ENCODE measurements at regions not wholly inside any gene's neighbourhood (a gene's known extent, or its start where the extent isn't known, plus 50 kb on each side); places are given as distances from the start of the nearest gene placed in this dataset.
"Not testable (repeated sequence)": the region's sequence is repeated elsewhere in the genome, so short reads cannot be mapped to it uniquely, and the experiment has no call there.

DNA sequence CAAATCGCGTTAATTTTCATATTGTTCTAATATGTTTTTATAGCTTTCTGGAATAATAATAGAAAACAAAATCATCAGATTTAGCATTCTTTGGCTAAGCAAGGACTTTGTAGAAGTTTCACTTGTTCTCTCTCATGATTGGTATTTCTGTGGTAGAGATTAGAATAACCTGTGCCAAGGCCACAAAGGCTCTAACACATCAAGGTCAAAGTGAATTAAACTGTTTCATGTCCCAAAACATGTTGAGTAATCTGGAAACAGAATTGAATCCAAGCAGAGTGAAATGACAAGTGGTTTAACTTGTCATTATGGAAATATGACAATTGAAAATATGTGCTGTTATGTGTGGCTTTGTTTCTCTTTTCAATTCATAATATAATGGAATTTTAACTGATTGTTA is 617.4 kb downstream of the CCDC85A start:
- no peak for DNase-seq (ENCODE audit: low read depth in 2 of 3, low spot score in 1 of 3)

DNA sequence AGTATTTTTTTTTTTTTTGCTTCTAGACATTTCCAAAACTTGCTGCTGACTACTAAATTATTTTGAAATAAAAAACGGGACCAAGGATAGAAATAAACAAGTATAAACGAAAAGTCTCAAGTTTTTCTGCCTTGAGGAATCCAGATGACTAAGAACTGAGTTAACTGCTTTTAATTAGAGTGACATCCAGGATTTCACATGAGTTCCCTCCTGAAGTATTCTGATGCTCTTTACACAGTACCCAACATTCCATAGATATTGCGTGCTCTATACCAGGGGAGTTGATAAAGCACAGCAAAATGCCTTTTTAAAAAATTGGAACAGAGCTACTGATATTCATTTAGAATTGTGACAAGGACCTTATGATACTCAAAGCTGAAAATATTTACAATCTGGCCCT is 618.0 kb downstream of the CCDC85A start:
- DNase-seq (ENCODE audit: low read depth in 2 of 3, low spot score in 1 of 3) = no peak

DNA sequence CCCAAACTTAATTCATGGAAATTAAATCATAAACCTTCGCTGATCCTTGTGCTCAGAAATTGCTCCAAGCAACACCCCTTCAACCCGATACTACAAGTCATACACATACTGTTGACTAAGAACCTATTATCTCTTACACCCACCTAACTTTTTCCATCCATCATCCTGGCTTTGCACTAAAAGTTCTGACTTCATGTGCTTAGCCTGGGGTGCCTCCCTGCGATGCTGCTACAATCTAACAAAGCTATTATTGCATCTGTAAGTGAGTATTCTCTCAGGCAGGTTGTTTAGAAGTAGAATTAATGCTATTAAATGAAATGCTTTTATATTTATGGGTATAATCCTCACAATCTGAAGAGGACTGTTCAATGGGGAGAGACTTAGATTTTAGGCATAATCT is 619.8 kb downstream of the CCDC85A start:
- no peak for DNase-seq (ENCODE audit: low read depth in 2 of 3, low spot score in 1 of 3)

DNA sequence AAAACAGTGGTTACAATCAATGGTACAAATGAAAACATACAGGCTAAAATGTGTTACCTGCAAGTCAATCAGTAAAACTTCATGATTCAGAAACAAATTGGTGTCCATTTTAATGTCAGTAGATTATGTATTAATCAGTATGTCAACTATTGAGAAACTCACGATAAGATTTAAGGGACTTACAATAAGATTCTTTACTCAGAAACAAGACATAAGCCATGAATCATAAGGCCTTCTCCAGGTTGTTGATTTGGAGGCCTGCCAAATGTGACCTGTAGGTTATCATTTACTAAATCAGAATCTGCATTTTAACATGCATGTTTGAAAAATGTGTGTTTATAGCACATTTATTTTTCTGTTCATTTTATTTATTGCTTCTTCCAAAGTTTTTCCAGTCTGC is 623.1 kb downstream of the CCDC85A start:
- DNase-seq (ENCODE audit: low read depth in 2 of 3, low spot score in 1 of 3) = no peak

DNA sequence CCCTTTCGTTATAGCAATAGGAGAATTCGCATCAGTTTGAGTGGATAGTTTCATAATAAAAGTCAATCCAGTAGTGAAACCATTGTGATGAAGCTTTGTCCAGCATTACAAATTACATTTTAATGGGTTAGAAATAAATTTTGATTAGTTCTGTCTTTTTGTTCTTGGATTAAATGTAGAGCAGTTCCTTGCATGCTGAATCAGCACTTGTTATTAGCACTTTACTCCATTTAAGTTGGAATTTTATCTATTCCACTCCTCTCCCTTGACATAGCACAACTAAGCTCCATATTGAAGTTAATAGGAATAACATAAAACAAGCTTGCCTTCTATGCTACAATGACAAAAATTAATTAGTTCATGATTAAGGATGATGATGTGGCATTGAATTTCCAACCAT is 624.1 kb downstream of the CCDC85A start:
- no peak for DNase-seq (ENCODE audit: low read depth in 2 of 3, low spot score in 1 of 3)

DNA sequence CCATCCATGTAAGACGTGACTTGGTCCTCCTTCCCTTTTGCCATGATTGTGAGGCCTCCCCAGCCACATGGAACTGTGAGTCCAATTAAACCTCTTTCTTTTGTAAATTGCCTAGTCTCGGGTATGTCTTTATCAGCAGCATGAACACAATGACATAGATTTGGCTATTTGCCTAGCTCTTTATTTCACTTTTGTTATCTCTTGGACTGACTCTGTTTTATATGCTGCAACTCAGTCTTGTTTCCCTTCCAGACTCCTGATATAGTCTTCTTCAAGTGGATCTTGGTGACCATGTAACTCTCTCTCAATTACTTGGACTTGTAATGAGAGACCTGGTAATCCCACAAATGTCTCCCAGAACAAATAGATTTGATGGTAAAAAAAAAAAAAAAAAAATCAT is 627.6 kb downstream of the CCDC85A start:
- DNase-seq (ENCODE audit: low read depth in 2 of 3, low spot score in 1 of 3) = no peak

DNA sequence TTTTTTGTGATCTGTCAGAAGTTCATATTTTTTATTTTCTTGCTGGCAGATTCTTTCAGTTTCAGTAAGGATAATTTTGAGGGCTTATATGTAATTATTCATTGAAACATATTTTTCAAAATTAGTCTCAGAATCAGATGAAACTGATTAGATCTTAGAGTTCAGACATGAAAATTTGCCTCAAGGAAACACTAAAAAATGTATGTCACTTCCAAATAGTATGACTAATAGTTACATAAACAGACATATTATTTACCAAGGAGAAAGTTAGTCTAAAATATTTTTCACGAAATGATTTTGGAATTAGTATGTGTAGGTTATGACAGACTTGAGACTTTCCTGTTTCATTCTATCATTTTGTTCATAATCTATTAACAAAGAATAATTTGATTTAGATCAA is 628.6 kb downstream of the CCDC85A start:
- no peak for DNase-seq (ENCODE audit: low read depth in 2 of 3, low spot score in 1 of 3)

DNA sequence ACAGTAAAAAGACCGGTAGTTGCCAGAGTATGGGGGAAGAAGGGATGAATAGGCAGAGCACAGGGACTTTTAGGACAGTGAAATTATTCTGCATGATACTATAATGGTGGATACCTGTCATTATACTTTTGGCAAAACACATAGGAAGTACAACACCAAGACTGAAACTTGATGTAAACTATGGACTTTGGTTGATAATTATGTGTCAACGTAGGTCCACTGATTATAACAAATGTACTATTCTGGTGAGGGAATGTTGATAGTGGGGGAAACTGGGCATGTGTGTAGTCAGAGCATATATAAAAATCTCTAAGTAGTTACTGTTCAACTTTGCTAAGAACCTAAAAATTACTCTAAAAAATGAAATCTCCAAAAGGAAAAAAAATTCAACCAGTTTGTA is 629.7 kb downstream of the CCDC85A start:
- no peak for DNase-seq (ENCODE audit: low read depth in 2 of 3, low spot score in 1 of 3)

DNA sequence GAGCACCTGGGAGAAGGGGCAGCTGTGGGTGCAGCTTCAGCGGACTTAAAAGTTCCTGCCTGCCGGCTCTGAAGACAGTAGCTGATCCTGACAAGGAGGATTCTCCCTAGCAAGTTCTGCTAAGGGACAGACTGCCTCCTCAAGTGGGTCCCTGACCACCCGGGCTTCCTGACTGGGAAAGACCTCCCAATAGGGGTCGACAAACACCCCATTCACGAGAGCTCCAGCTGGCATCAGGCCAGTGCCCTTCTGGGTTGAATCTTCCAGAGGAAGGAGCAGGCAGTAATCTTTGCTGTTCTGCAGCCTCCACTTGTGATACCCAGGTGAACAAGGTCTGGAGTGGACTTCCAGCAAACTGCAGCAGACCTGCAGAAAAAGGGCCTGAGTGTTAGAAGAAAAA is 632.9 kb downstream of the CCDC85A start:
- DNase-seq (ENCODE audit: low read depth in 2 of 3, low spot score in 1 of 3) = no peak

DNA sequence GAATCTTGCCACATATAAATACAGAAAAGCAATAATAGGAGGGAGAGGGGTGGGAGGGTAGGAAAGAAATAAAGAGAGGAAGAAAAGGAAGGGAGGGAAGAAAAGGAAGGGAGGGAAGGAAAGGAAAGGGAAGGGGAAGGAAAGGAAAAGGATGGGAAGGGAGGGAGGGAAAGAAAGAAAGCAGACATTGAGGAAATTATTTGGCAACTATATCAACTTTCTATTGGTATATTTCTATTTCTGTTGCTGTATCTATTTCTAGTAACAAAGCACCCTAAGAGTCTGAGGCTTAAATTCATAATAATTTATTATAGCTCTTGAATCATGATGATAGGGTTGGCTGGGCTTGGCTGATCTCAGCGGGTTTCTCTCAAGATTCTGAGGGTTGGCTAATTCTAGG is 648.0 kb downstream of the CCDC85A start:
- DNase-seq (ENCODE audit: low read depth in 2 of 3, low spot score in 1 of 3) = no peak

DNA sequence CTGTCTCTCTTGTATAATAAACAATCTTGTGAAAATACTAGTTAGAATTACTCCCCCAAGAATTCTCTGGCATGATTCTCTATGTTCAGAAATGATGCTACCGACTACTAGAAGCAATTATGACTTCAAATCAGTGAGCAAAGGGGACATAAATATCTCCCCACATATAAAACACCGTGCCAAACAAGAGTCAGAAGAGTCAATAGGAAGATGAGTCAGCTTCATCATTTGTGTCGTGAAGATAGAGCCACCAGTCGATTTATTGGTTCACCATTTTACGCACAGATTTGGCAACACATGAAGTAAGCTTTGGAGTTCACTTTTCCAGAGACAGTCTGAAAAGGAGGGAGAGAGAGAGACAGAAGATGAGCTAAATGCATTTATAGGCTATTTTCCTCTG is 650.9 kb downstream of the CCDC85A start:
- no peak for DNase-seq (ENCODE audit: low read depth in 2 of 3, low spot score in 1 of 3)

DNA sequence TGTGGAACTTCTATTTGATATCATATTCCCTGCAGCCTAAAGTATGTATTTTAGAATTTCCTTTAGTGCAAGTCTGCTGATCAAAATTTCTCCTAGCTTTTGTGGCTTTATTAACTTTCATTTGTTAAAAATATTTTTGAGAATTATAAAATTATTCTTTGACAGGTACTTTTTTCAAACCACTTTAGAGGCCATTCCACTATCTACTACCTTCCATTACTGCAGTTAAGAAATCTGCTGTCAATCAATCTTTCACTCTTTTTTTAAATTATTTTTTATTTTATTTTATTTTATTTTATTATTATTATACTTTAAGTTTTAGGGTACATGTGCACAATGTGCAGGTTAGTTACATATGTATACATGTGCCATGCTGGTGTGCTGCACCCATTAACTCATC is 656.2 kb downstream of the CCDC85A start:
- DNase-seq (ENCODE audit: low read depth in 2 of 3, low spot score in 1 of 3) = not testable (repeated sequence)

DNA sequence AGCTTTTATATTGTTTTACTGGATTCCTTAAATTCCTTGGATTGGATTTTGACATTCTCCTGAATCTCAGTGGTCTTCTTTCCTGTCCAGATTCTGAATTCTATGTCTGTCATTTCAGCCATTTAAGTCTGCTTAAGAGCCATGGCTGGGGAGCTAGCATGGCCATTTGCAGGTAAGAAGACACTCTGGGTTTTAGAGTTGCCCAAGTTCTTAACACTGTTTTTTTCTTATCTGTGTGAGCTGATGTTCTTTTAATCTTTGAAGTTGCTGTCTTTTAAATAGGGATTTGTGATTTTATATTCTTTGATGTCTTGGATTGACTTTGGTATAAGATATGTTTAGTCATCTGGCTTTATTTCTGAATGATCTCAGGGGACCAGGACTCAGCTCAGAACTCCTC is 677.2 kb downstream of the CCDC85A start:
- DNase-seq (ENCODE audit: low read depth in 2 of 3, low spot score in 1 of 3) = no peak

DNA sequence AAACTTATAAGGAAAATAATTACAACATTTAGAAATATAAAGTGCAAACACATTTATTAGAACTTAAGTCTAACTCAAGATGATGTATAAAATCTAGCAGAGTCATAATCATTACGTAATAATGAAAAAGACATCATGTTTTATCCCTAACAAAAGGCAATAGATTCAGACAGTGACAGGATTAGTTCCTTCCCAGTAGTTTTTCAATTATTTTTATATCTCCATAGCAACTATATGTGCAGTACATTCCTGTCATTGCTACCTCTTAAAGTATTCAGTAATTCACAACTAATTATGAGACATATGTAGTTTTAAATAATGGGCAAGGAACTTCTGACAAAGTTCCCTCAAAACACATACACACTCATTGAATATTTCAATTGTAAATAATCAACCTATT is 687.9 kb downstream of the CCDC85A start:
- DNase-seq (ENCODE audit: low read depth in 2 of 3, low spot score in 1 of 3) = no peak

DNA sequence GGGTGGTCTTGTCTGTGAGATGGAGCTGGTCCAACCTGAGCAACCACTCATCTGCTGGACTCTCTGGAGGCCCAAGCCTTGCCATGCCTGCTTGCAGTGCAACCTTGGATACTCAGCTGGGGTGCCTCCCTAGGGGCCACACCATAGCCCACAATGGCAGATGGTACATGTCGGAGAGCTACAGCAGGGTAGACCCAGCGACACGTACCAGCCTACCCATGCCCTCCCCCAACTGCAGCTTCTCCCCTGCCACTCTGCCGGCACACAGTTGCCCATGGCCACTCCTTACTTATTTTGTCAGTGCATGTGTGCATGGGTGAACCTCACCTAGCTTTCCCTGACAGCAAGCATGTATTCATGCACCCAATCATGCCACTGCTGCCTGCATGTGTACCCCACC is 690.9 kb downstream of the CCDC85A start:
- DNase-seq (ENCODE audit: low read depth in 2 of 3, low spot score in 1 of 3) = no peak

DNA sequence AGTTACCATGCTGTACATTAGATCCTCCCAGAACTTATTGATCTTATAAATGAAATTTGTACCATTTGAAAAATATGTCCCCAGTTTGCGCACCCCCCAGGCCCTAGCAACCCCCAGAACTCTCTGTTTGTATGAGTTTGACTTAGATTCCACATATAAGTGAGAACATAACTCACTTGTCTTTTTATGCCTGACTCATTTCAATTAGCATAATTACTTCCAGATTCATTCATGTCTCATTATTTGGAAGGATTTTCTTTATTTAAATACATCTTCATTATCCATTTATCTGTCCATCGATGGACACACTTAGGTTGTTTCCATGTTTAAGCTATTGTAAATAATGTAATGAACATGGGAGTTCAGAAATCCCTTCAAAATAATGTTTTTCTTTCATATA is 705.9 kb downstream of the CCDC85A start:
- DNase-seq (ENCODE audit: low read depth in 2 of 3, low spot score in 1 of 3) = no peak

DNA sequence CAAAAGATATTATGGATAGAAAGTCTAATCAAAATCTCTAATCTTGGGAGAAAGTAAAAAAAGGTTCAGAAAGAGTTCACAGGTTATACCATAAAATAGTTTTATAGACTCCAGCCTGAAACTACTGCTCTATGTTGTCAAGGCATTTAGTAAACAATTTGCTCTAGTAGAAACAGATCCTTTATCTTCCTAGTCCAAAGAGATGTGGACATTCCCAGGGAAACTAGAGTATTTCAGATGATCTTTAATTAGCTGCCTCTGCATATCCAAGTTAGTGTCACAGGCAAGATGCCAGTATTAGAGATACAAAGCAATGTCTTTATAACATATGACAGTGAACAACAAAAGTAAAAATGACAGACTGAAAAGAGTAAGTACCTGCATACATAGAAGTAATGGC is 708.6 kb downstream of the CCDC85A start:
- DNase-seq (ENCODE audit: low read depth in 2 of 3, low spot score in 1 of 3) = no peak

DNA sequence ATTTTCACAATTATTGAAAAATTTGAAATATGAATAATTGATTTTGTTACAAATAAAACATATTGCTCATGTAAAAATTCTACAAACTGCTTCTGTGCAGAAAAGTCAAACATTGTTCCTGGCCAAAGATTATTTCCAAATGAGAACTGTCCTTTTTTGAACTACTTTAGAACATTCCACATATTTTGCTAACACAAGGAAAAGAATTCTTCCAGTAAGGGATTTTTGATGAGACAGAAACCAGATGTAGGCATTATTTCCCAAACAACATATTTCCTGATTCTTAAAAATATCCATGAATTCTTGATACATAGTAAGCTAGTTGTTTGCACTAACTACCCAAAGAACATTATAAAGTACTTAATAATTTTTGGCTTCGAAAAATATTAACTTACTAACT is 715.2 kb downstream of the CCDC85A start:
- no peak for DNase-seq (ENCODE audit: low read depth in 2 of 3, low spot score in 1 of 3)

DNA sequence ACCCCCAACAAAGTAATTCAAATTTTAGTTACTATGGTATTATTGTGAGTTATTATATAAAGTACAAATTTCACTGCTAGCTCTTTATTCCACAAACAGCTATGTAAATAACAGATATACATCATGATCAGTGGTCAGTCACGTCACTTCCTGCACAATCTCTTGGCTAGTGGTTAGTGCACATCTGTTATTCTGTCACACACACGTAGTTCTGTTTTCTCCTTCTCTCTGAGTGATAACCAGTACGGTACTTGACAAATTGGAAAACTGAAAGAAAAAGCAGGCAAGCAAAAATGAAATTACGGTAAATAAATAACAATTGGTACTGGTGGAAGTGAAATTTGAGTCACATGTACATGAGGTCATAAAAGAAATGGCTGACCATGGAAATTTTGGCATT is 728.7 kb downstream of the CCDC85A start:
- DNase-seq (ENCODE audit: low read depth in 2 of 3, low spot score in 1 of 3) = no peak

DNA sequence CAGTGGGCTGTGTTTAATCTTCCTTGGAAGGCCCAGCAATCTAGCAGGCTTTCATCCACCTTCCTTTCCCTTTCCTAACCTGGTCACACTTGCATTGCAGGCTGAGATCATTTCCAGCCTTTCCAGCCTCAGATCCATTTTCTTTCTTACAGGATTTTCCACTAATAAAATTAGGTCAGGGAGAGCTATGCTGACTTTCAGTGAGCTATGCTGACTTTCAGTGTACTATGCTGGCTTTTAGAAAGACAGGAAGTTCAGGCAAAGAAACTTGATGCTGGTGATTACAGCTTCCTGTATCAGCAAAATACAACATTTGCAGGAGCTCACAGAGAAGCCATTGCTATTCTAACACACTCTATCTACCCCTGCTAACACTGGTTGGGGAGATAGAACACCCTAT is 735.0 kb downstream of the CCDC85A start:
- no peak for DNase-seq (ENCODE audit: low read depth in 2 of 3, low spot score in 1 of 3)

DNA sequence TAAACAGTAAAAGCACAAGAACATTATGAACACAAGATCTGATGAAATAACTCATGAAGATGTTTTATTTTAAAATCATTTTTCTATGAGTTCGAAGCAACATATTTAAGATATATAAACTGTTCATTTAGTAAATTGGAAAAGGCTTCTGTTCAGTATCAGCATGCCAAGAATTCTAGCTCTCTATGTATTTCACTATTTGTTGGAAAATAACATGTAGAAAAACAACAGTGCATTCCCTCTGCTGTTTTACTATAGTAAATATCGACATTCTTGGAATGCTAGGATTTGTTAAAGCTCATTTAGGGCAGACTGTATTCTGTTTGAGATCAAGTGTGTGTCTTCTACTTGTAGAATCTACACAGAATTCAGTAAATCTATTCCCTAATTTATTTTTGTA is 750.2 kb downstream of the CCDC85A start:
- no peak for DNase-seq (ENCODE audit: low read depth in 2 of 3, low spot score in 1 of 3)

DNA sequence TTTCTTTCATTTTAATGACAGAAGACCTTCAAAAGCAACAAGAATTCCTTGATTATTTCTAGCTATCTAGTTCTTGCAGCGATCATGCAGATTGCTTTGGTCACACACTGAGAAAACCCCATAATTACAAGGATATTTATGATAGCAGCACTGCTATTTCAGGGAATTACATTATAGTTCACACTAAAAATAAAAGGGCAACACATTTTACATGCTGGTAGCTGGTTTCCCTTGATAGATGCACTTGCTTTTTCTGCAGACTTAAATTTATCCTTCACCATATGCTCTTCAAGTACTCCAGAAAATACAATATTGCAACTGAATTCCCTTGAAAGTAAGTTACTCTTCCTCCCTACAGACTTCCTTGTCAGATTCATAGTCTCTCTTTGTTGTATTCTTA is 751.1 kb downstream of the CCDC85A start:
- no peak for DNase-seq (ENCODE audit: low read depth in 2 of 3, low spot score in 1 of 3)

DNA sequence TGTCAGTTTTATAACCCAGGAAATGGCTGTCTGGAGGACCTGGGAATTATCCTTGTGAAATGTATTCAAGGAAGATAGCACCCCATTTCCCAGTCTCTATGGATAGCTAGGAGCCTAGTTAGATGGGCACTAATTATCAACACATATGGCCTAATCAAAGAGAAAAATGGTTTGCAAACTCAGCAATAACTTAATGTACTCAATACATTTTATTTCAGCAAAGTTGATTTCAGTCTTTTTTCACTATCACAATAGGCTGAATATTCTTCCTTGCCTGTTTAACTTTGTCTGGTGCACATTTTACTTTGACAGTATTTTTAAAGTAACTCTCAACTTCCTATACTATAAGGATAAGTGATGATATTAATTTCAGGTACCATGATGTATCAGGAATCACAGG is 756.3 kb downstream of the CCDC85A start:
- DNase-seq (ENCODE audit: low read depth in 2 of 3, low spot score in 1 of 3) = no peak

DNA sequence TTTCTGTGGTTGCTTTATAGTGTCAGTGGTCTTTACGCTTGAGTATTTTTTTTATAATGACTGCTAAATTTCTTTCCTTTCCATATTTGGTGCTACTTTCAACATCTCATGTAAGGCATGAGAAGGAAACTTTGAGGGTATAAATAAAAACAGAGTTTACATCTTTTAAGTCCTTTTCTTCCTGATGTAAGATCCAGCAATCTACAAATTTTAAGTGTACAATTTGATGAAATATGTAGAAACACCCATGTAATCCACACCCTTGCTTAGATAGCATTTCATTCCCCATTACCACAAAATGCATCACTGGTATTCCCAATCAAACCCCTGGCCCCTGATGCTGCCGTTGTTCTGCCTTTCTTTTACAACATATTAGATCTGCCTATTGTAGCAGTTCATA is 769.1 kb downstream of the CCDC85A start:
- no peak for DNase-seq (ENCODE audit: low read depth in 2 of 3, low spot score in 1 of 3)
